Activated CD4-positive, alpha-beta T cell treated with anti-CD3 and anti-CD28 coated beads for 48 hours (primary cell): ENCODE measurements at regions not wholly inside any gene's neighbourhood (a gene's known extent, or its start where the extent isn't known, plus 50 kb on each side); places are given as distances from the start of the nearest gene placed in this dataset.

Source experiments
- DNase-seq: peaks from one replicate; pipeline ENCODE4 v3.0.0-alpha.2; 2020

- DNase-seq = no peak
Measured at GRCh38 chr3:18030371-18030870, 288.0 kb upstream of the TBC1D5 start.

GRCh38 chr3:18027161-18027939 lies 284.9 kb upstream of the TBC1D5 start:
- no peak for DNase-seq

GRCh38 chr3:18024715-18025114 lies 282.3 kb upstream of the TBC1D5 start:
- DNase-seq = no peak

GRCh38 chr3:18019161-18019495 lies 276.7 kb upstream of the TBC1D5 start:
- no peak for DNase-seq

- DNase-seq = no peak
Measured at GRCh38 chr3:18018491-18019160, 276.2 kb upstream of the TBC1D5 start.

- no peak for DNase-seq
Measured at GRCh38 chr3:18016366-18016765, 273.9 kb upstream of the TBC1D5 start.

- DNase-seq = no peak
Measured at GRCh38 chr3:18012933-18013332, 270.5 kb upstream of the TBC1D5 start.

GRCh38 chr3:18012436-18012835 lies 270.0 kb upstream of the TBC1D5 start:
- no peak for DNase-seq

- DNase-seq = no peak
Measured at GRCh38 chr3:18011387-18011786, 269.0 kb upstream of the TBC1D5 start.

GRCh38 chr3:18010001-18010400 lies 267.6 kb upstream of the TBC1D5 start:
- DNase-seq = no peak

- no peak for DNase-seq
Measured at GRCh38 chr3:18008706-18009368, 266.4 kb upstream of the TBC1D5 start.

- DNase-seq = no peak
Measured at GRCh38 chr3:18007980-18008379, 265.5 kb upstream of the TBC1D5 start.

GRCh38 chr3:17995769-17996168 lies 253.3 kb upstream of the TBC1D5 start:
- no peak for DNase-seq

GRCh38 chr3:17994167-17994566 lies 251.7 kb upstream of the TBC1D5 start:
- DNase-seq = no peak

GRCh38 chr3:17990390-17990789 lies 248.0 kb upstream of the TBC1D5 start:
- no peak for DNase-seq

- DNase-seq = no peak
Measured at GRCh38 chr3:17986348-17986816, 244.0 kb upstream of the TBC1D5 start.

GRCh38 chr3:17985658-17986347 lies 243.4 kb upstream of the TBC1D5 start:
- DNase-seq = no peak

- no peak for DNase-seq
Measured at GRCh38 chr3:17983106-17983505, 240.7 kb upstream of the TBC1D5 start.

- DNase-seq = no peak
Measured at GRCh38 chr3:17982211-17982880, 239.9 kb upstream of the TBC1D5 start.

- DNase-seq = no peak
Measured at GRCh38 chr3:17980863-17981262, 238.4 kb upstream of the TBC1D5 start.

- DNase-seq = no peak
Measured at GRCh38 chr3:17979911-17980310, 237.5 kb upstream of the TBC1D5 start.

- DNase-seq = no peak
Measured at GRCh38 chr3:17979252-17979651, 236.8 kb upstream of the TBC1D5 start.
